ENCODE measurements at regions not wholly inside any gene's neighbourhood (a gene's known extent, or its start where the extent isn't known, plus 50 kb on each side); places are given as distances from the start of the nearest gene placed in this dataset.

DNA sequence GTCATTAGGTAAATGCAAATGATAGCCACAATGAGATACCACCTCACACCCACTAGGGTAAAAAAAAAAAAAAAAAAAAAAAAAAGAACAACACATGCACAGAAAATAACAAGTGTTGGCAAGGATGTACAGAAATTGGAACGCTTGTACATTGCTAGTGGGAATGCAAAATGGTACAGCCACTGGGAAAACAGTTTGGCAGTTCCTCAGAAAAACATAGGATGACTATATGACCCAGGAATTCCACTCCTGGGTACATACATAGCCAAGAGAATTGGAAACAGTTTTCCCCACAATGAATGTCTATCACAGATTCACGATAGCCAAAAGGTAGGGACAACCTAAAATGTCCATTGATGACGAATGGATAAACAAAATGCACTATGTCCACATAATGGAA, 161.3 kb upstream of the MAMLD1 start:
- Histone ChIP-seq H3K36me3 (no peaks in the 10 kb centered on the region), H3K9me3 (no peaks in the 10 kb centered on the region), H3K27me3 (no peaks in the 10 kb centered on the region), H3K4me1 (peaks cover 0 to 8% (median 4%) of the 10 kb centered on the region in 3 donors), H3K27ac (no peak overlapping the region), H3K4me3 (no peak overlapping the region)
- DNase-seq: no peak
- intact Hi-C loops (cut with DNase I): no loop called here
- 69 to 78% methylated on average over 3 of the region's 3 CpGs for WGBS, 2 donors
- TF ChIP-seq, protein P1, sequence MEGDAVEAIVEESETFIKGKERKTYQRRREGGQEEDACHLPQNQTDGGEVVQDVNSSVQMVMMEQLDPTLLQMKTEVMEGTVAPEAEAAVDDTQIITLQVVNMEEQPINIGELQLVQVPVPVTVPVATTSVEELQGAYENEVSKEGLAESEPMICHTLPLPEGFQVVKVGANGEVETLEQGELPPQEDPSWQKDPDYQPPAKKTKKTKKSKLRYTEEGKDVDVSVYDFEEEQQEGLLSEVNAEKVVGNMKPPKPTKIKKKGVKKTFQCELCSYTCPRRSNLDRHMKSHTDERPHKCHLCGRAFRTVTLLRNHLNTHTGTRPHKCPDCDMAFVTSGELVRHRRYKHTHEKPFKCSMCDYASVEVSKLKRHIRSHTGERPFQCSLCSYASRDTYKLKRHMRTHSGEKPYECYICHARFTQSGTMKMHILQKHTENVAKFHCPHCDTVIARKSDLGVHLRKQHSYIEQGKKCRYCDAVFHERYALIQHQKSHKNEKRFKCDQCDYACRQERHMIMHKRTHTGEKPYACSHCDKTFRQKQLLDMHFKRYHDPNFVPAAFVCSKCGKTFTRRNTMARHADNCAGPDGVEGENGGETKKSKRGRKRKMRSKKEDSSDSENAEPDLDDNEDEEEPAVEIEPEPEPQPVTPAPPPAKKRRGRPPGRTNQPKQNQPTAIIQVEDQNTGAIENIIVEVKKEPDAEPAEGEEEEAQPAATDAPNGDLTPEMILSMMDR (IDR thresholded peaks at IDR 0.05): no peak
- TF ChIP-seq POLR2A (IDR thresholded peaks at IDR 0.05): no peak

GRCh38 chrX:150202641-150203247, 160.4 kb upstream of the MAMLD1 start:
- WGBS, 2 donors: 24 to 40% methylated on average over 2 to 9 of the region's 11 CpGs
- TF ChIP-seq, protein P1 (IDR thresholded peaks at IDR 0.05): no peak
- no peak for TF ChIP-seq POLR2A (IDR thresholded peaks at IDR 0.05)
- Histone ChIP-seq H3K4me1 (peaks cover 0 to 6% (median 4%) of the 10 kb centered on the region in 3 donors), H3K36me3 (no peaks in the 10 kb centered on the region), H3K27me3 (no peaks in the 10 kb centered on the region), H3K9me3 (no peaks in the 10 kb centered on the region), H3K27ac (peak overlapping the region in 1 of 4 donors; percentile 25), H3K4me3 (no peak overlapping the region)
- intact Hi-C loops (cut with DNase I): no loop called here
- no peak for DNase-seq

- TF ChIP-seq POLR2A (IDR thresholded peaks at IDR 0.05): no peak
- TF ChIP-seq, protein P1 (IDR thresholded peaks at IDR 0.05): no peak
- no peak overlapping the region for H3K4me3 ChIP-seq
- DNase-seq: no peak
- H3K27me3 ChIP-seq: no peaks in the 10 kb centered on the region
- intact Hi-C loops (cut with DNase I): no loop called here
- H3K4me1 ChIP-seq: peaks cover 0 to 4% (median 4%) of the 10 kb centered on the region in 3 donors
- 81 to 84% methylated on average over 2 of the region's 2 CpGs for WGBS, 2 donors
- H3K9me3 ChIP-seq: no peaks in the 10 kb centered on the region
- H3K27ac ChIP-seq: no peak overlapping the region
- H3K36me3 ChIP-seq: no peaks in the 10 kb centered on the region
Measured at GRCh38 chrX:150203248-150203645, 159.9 kb upstream of the MAMLD1 start.

DNA sequence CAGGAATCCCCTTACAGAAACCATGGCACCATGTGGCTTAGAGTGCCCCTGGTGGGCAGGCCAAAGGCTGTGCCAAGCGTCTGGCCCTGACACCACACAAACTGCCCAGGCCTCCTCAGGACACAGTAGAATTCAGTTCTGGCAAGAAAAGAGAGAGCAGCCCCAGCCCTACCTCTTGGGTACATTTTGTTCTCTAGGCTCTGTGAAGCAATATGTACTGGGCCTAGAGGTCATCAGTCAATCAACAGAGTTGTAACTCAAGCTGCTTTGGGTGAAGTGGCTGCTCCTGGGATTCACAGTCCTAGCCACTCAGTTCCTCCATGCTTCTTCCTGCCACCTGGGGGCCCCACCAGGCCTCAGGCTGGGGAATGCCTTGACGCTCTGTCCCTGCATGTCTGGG, 158.1 kb upstream of the MAMLD1 start:
- 67 to 92% methylated on average over 1 of the region's 2 CpGs for WGBS, 2 donors
- H3K4me3 ChIP-seq: no peak overlapping the region
- no peaks in the 10 kb centered on the region for H3K9me3 ChIP-seq
- no peak overlapping the region for H3K27ac ChIP-seq
- intact Hi-C loops (cut with DNase I): no loop called here
- no peaks in the 10 kb centered on the region for H3K27me3 ChIP-seq
- H3K36me3 ChIP-seq: no peaks in the 10 kb centered on the region
- H3K4me1 ChIP-seq: peaks cover 0 to 4% (median 4%) of the 10 kb centered on the region in 3 donors
- DNase-seq: no peak
- TF ChIP-seq POLR2A (IDR thresholded peaks at IDR 0.05): no peak
- TF ChIP-seq, protein P1 (IDR thresholded peaks at IDR 0.05): no peak

DNA sequence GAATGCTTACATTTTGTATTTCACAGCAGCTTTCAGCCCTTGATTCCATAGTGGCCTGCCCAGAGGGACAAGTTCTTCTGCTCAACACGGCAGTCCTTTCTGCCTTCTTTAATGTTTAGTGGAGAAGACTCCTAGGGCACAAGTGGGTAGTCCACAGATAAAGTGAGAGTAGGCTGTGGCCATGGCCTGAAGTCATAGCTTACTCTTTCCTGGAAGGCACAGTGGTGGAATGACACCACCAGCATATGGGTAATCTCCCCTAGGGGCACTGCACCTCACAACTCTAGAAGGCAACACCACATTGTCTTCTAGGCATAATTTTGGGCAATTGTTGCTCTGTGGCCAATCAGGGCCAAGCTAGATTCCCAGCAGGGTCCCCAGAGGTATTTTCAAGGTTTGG, 155.4 kb upstream of the MAMLD1 start:
- Histone ChIP-seq H3K4me1 (no peaks in the 10 kb centered on the region), H3K27me3 (no peaks in the 10 kb centered on the region), H3K4me3 (no peak overlapping the region), H3K36me3 (no peaks in the 10 kb centered on the region), H3K9me3 (no peaks in the 10 kb centered on the region), H3K27ac (no peak overlapping the region)
- intact Hi-C loops (cut with DNase I): no loop called here
- 100% methylated on average over 1 of the region's 1 CpG; no CpG with 5 or more reads in 1 of the 2 donors for WGBS, 2 donors
- TF ChIP-seq, protein P1 (IDR thresholded peaks at IDR 0.05): no peak
- TF ChIP-seq POLR2A (IDR thresholded peaks at IDR 0.05): no peak
- no peak for DNase-seq
